Forelimb muscle (tissue), 1 donor: ENCODE measurements at regions not wholly inside any gene's neighbourhood (a gene's known extent, or its start where the extent isn't known, plus 50 kb on each side); places are given as distances from the start of the nearest gene placed in this dataset.

Source experiments
- DNase-seq: peaks from one replicate; pipeline ENCODE4 v3.0.0-alpha.2; 2013; ENCODE audit warnings: low read depth

- DNase-seq = no peak
Observed at GRCh38 chr11:128301756-128302155, 285.6 kb downstream of the ETS1 start.

- no peak for DNase-seq
Observed at GRCh38 chr11:128300785-128301184, 286.6 kb downstream of the ETS1 start.

GRCh38 chr11:128299132-128299726 lies 288.1 kb downstream of the ETS1 start:
- no peak for DNase-seq

GRCh38 chr11:128298271-128298670 lies 289.1 kb downstream of the ETS1 start:
- no peak for DNase-seq

- no peak for DNase-seq
Observed at GRCh38 chr11:128297805-128298204, 289.6 kb downstream of the ETS1 start.

- no peak for DNase-seq
Observed at GRCh38 chr11:128297091-128297651, 290.2 kb downstream of the ETS1 start.

GRCh38 chr11:128294671-128295050 lies 292.7 kb downstream of the ETS1 start:
- DNase-seq = no peak

- DNase-seq = no peak
Observed at GRCh38 chr11:128294001-128294670, 293.2 kb downstream of the ETS1 start.

GRCh38 chr11:128291835-128292234 lies 295.5 kb downstream of the ETS1 start:
- DNase-seq = no peak

- DNase-seq = no peak
Observed at GRCh38 chr11:128291007-128291406, 296.4 kb downstream of the ETS1 start.

GRCh38 chr11:128290106-128290840 lies 297.1 kb downstream of the ETS1 start:
- DNase-seq = peak; percentile 69

- no peak for DNase-seq
Observed at GRCh38 chr11:128289048-128289447, 298.3 kb downstream of the ETS1 start.

GRCh38 chr11:128288368-128288767 lies 299.0 kb downstream of the ETS1 start:
- DNase-seq = no peak

- DNase-seq = no peak
Observed at GRCh38 chr11:128285321-128285720, 302.0 kb downstream of the ETS1 start.

GRCh38 chr11:128284634-128285033 lies 302.7 kb downstream of the ETS1 start:
- DNase-seq = no peak

- DNase-seq = no peak
Observed at GRCh38 chr11:128283451-128283850, 303.9 kb downstream of the ETS1 start.

GRCh38 chr11:128282053-128282452 lies 305.3 kb downstream of the ETS1 start:
- DNase-seq = no peak

GRCh38 chr11:128279866-128280265 lies 307.5 kb downstream of the ETS1 start:
- DNase-seq = no peak

GRCh38 chr11:128273736-128274135 lies 313.6 kb downstream of the ETS1 start:
- no peak for DNase-seq

GRCh38 chr11:128271401-128271800 lies 316.0 kb downstream of the ETS1 start:
- DNase-seq = peak; percentile 41

GRCh38 chr11:128269466-128269865 lies 317.9 kb downstream of the ETS1 start:
- no peak for DNase-seq

GRCh38 chr11:128266893-128267292 lies 320.5 kb downstream of the ETS1 start:
- DNase-seq = no peak
